HG03175 (cell line): ENCODE measurements at regions not wholly inside any gene's neighbourhood (a gene's known extent, or its start where the extent isn't known, plus 50 kb on each side); places are given as distances from the start of the nearest gene placed in this dataset.

Experiments used
- ATAC-seq: cut with Tn5 transposase; IDR thresholded peaks from one replicate; pipeline ENCODE4 v1.9.1; 2021; ENCODE audit warnings: mild to moderate bottlenecking, moderate library complexity; ENCODE audit not compliant: unreplicated experiment

DNA sequence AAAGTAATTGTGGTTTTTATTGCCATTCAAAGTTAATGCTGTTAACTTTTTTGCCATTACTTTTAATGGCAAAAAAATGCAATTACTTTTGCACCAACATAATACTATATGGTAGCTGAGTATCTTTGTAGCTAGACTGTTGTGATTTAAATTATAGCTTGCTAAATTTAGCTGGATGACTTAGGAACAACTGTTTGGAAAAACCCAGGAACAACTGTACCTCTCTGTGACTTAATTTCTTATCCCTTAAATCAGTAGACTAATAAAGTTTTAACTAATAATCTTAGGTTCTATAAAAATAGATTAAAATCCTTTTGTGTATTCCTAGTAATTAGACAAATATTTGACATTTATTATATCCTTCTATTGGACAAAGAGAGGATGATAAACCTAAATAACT lies 268.2 kb downstream of the TENT5A start:
- ATAC-seq: no peak

DNA sequence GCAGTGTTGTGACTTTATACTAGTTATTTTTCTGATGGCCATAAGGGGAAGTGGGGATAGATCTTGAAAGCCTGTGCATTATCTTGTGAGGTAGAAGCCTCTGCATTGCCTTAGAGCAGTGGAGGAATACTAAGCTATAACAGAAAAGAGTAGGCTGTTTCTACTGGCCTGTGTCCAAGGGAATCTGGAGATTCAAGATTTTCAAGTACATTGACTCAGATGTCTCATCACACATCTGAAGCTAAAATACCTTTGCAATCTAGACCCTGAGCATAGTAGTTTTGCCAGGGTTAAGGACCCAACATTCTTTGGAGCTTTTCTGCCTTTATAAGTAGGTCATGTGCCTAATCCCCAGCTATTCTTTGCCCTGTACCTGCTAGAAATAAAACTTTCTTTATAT lies 272.3 kb downstream of the TENT5A start:
- no peak for ATAC-seq

DNA sequence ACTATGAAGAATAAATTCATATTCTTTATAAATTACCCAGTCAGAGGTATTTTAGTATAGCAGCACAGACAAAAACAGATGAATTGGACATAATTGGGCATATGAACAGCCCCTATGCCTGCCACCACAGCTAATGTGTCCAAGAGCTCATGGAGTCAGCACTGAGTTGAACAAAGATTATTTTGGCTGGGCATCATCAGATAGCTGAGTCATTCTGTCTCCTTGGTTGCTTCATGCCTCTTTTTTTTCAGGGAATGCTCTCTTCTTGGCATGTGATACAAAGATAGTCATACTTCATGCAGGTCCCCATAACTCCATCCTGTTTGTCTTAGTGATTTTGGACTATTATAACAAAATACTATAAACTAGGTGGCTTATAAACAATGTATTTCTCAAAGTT lies 275.6 kb downstream of the TENT5A start:
- no peak for ATAC-seq

DNA sequence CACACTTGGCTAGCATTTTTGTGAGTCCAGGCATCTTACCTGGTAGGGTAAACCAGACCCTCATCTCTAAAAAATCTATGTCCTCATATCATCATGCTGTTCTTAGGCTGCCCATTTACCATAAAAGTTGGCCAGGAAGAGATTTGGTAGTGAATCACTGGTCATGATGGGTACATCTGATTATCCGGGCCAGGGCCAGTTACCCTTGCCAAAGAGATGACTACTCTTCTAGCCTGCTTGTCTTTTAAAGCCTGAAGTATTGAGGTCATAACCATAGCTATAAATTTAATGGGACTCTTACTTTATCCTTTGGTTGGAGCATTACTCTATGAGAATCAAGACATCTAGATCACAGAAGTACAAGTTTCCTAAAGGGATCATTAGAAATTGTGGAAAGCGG lies 276.8 kb downstream of the TENT5A start:
- no peak for ATAC-seq

- no peak for ATAC-seq
Measured at GRCh38 chr6:81465859-81466258, 286.6 kb downstream of the TENT5A start.

GRCh38 chr6:81456416-81456815 lies 296.1 kb downstream of the TENT5A start:
- no peak for ATAC-seq

- ATAC-seq: no peak
Measured at GRCh38 chr6:81455641-81456040, 296.8 kb downstream of the TENT5A start.

- ATAC-seq: peak; percentile 97
Measured at GRCh38 chr6:81451787-81452186, 300.7 kb downstream of the TENT5A start.

GRCh38 chr6:81450180-81450579 lies 302.3 kb downstream of the TENT5A start:
- ATAC-seq: no peak

GRCh38 chr6:81446509-81446908 lies 306.0 kb downstream of the TENT5A start:
- no peak for ATAC-seq

DNA sequence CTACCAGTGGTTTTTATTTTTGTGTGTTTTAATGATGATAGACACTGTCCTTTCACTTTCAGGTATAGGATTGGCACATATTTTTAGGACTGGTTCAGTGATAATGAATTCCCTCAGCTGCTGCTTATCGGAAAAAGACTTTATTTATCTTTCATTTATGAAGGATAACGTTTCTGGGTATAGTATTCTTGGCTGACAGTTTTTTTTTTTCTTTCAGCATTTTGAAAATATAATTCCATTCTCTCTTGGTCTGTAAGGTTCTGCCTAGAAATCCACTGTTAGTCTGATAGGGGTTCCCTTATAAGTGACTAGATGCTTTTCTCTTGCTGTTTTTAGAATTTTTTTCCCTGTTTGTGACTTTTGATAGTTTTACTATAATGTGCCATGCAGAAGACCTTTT lies 313.1 kb downstream of the TENT5A start:
- no peak for ATAC-seq

DNA sequence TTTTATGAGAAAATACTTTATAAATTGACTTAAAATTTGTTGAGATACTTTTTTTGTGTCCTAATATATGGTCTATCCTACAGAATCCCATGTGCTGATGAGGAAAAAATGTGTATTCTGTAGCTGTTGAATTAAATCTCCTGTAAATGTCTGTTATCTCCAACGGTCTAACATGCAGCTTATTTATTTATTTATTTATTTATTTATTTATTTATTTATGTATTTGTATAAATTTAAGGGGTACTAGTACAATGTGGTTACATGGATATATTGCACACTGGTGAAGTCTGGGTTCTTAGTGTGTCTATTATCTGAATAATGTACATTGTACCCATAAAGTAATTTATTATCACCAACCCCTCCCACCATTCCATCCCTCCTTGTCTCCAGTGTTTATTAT lies 315.5 kb downstream of the TENT5A start:
- ATAC-seq: no peak

DNA sequence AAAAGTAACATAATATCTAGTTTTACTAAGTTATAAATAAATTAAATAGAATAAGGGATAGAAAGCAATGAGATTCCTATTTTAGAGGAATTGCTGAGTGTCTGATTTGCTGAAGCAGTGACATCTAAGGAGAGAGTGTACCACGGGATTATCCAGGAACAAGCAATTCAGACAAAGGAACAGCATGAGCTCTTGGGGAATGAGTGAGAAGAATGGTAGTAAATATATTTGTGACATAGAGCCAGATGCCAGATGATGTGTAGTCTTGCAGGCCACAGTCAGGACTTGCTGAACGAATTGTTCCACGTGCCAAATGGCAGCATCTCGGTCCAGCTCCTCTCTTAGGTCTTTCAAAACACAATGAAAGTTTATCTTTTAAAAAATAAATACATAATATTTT lies 339.2 kb downstream of the TENT5A start:
- no peak for ATAC-seq

DNA sequence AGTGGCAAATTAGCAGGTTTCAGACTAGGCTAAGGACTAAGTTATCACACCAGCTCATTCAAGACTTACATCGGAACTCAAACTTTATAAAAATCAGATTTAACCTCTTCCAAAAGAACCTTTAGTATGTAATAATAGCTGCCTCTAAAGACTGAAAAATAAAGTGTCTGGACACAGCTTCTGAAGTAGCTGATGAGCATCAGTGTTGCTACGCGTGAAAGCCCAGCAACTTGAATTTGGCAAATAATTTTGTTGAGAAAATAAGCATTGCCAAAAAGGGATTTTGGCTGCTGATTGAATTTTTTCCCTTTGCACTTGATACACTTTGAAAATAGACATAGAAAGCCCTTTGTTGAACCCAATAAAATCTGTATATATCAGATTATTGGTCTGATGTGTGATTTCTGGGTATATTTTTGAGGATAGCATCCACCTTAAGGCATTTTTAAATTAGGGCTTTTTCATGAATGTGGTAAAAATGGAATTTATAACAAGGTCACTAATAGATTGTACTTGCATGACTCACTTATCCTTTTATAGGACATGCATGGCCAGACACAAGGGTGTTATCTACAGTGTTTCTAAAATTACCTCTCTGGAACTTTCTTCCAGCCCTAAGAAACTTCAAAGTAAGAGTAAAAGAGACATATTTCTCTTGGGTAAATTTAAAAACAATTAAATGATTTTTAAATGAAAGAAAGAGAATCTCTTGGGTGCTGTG lies 350.4 kb downstream of the TENT5A start:
- no peak for ATAC-seq

- no peak for ATAC-seq
Measured at GRCh38 chr6:81396916-81397315, 355.6 kb downstream of the TENT5A start.

- ATAC-seq: no peak
Measured at GRCh38 chr6:81387163-81387562, 365.3 kb downstream of the TENT5A start.

DNA sequence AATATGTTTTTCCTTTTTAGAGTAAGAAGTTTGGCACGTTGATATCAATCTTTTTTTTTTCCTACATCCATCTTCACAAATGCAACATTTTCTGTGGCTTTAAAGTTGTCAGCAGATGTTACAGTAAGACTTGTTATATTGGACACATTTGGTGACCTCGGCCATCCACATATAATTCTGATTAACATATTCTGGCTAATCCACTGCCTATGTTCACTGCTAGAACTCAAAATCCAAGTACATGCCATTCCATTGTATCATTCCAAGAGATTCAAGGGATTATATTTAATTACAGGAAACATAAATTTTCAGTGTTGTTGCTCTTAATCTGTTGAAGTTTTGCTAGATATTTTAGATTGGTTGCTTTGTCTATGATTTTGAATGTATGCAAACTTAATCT lies 367.6 kb downstream of the TENT5A start:
- ATAC-seq: no peak

- ATAC-seq: no peak
Measured at GRCh38 chr6:81383472-81383871, 369.0 kb downstream of the TENT5A start.

- ATAC-seq: no peak
Measured at GRCh38 chr6:81382852-81383251, 369.6 kb downstream of the TENT5A start.

GRCh38 chr6:81381382-81381916 lies 371.0 kb downstream of the TENT5A start:
- no peak for ATAC-seq

- ATAC-seq: no peak
Measured at GRCh38 chr6:81380718-81381338, 371.7 kb downstream of the TENT5A start.

DNA sequence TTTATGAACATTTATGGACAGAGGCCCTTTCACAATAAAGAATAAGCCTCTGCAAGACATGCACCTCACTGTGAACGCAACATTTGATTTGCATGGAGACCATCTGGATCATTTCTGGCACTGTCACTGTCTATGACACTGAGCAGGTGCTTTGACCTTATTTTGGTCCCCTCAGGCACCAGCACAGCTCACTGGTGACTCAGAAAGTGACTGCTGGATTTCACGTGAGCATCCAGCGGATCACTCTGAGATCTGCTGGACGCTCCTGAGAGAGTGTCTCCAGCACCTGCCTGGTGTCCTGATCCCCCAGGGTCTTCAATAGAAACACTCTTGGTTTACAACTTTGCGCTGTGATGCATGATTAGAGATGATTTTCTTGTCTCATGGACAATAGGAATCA lies 375.7 kb downstream of the TENT5A start:
- ATAC-seq: no peak

DNA sequence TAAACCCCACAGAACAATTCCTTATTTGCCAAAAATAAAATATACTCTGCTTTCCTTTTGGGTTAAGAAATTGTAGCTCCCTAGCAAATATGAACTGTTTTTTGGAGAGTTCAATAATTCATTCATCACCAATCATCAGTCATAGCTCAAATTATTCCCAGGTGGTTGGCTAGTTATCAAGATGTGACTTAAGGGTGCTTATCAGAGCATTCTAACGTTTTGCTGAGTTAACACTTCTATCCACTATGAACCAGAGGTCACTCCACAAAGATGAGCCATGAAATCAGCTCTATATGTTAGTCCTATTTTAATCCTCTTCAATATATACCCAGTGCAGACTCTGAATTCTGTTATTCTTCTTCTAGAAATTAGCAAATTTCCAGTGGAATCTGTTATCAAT lies 379.1 kb downstream of the TENT5A start:
- ATAC-seq: no peak
